H1 (cell line): ENCODE measurements at regions not wholly inside any gene's neighbourhood (a gene's known extent, or its start where the extent isn't known, plus 50 kb on each side); places are given as distances from the start of the nearest gene placed in this dataset.

Source experiments
- CTCF ChIA-PET: fragments of 300-600 bp; sonication (Branson Sonifier 250); formaldehyde crosslinking; loops from one replicate; lab custom pipeline; 2021; ENCODE audit not compliant: partially characterized antibody; lab: Charles Lee
- POLR2A ChIA-PET: fragments of 300-600 bp; sonication (Branson Sonifier 250); formaldehyde crosslinking; loops from one replicate; lab custom pipeline; 2021; ENCODE audit warnings: inconsistent platforms; ENCODE audit not compliant: partially characterized antibody; lab: Charles Lee
- DNase-seq, 2 experiments: peaks; one replicate each; pipeline versions ENCODE4 v3.0.0 to v3.0.0-alpha.2; 2010 to 2022; ENCODE audit warnings: low spot score in 2 of 2, low read depth in 1 of 2, mixed read lengths in 1 of 2
- FAIRE-seq: peaks from 2 replicates; lab custom pipeline; 2011; peaks lifted over from hg19 to GRCh38; lab: Jason Lieb, UNC
- H2AFZ ChIP-seq: 2 replicates; pipeline ENCODE4 v1.8.1; 2012; ENCODE audit warnings: low read length, inconsistent platforms
- H2AK5ac ChIP-seq: 2 replicates; pipeline ENCODE4 v1.6.1; 2013; ENCODE audit warnings: low read depth, low read length
- H2BK120ac ChIP-seq: replicated peaks from 2 replicates; pipeline ENCODE3; 2013; ENCODE audit warnings: low read depth, low read length, inconsistent platforms
- H2BK12ac ChIP-seq: 2 replicates; pipeline ENCODE4 v1.6.1; 2013; ENCODE audit warnings: low read depth, low read length
- H2BK15ac ChIP-seq: 2 replicates; pipeline ENCODE4 v1.6.1; 2013; ENCODE audit warnings: low read length
- H2BK20ac ChIP-seq: 2 replicates; pipeline ENCODE4 v1.6.1; 2013; ENCODE audit warnings: low read length
- H2BK5ac ChIP-seq: 2 replicates; pipeline ENCODE4 v1.6.1; 2013; ENCODE audit warnings: low read depth, low read length
- H3K14ac ChIP-seq: 2 replicates; pipeline ENCODE4 v1.6.1; 2013; ENCODE audit warnings: inconsistent platforms; ENCODE audit not compliant: insufficient read length
- H3K18ac ChIP-seq: 2 replicates; pipeline ENCODE4 v1.6.1; 2013; ENCODE audit warnings: low read length; ENCODE audit errors: extremely low read depth
- H3K23ac ChIP-seq: 2 replicates; pipeline ENCODE4 v1.6.1; 2013; ENCODE audit warnings: inconsistent platforms; ENCODE audit not compliant: insufficient read length
- H3K23me2 ChIP-seq: 2 replicates; pipeline ENCODE4 v1.6.1; 2013; ENCODE audit warnings: low read depth, low read length
- H3K27ac ChIP-seq: 2 replicates; pipeline ENCODE4 v1.6.1; 2011; ENCODE audit warnings: low read depth, low read length, inconsistent platforms
- H3K27me3 ChIP-seq, 4 experiments: replicated peaks in 1 of 4; 1 replicate in 1 of 4; 2 replicates in 3 of 4; pipeline versions ENCODE4 v1.6.1 to v1.8.1; 2011 to 2013; ENCODE audit warnings: low read length in 3 of 4, mild to moderate bottlenecking in 3 of 4, inconsistent platforms in 2 of 4, mixed read lengths in 2 of 4, moderate library complexity in 1 of 4; ENCODE audit not compliant: control insufficient read depth in 3 of 4, insufficient read depth in 3 of 4; ENCODE audit errors: extremely low read depth in 1 of 4
- H3K36me3 ChIP-seq, 4 experiments: 2 replicates each; pipeline versions ENCODE4 v1.6.1 to v1.8.1; 2011 to 2013; ENCODE audit warnings: mild to moderate bottlenecking in 4 of 4, low read length in 3 of 4, moderate library complexity in 2 of 4, control low read depth in 1 of 4, inconsistent platforms in 1 of 4; ENCODE audit not compliant: insufficient read depth in 4 of 4, control insufficient read depth in 2 of 4
- H3K4ac ChIP-seq: replicated peaks from 2 replicates; pipeline ENCODE3; 2013; ENCODE audit warnings: low read length, low read depth, mixed read lengths, inconsistent platforms; ENCODE audit not compliant: insufficient read length
- H3K4me1 ChIP-seq, 4 experiments: replicated peaks in 1 of 4; 1 replicate in 1 of 4; 2 replicates in 3 of 4; pipeline versions ENCODE4 v1.6.1 to v1.8.1; 2011 to 2013; ENCODE audit warnings: low read length in 3 of 4, inconsistent platforms in 2 of 4, mixed read lengths in 1 of 4; ENCODE audit not compliant: insufficient read depth in 4 of 4, control insufficient read depth in 3 of 4
- H3K4me2 ChIP-seq, 2 experiments: 2 replicates each; pipeline versions ENCODE4 v1.6.1 to v1.8.1; 2011 to 2013; ENCODE audit warnings: low read depth in 2 of 2, low read length in 2 of 2, control low read depth in 1 of 2, inconsistent platforms in 1 of 2, mild to moderate bottlenecking in 1 of 2; ENCODE audit not compliant: insufficient read depth in 1 of 2
- H3K4me3 ChIP-seq, 4 experiments: fragments of 200-600, 300-600 bp in 1 of 4; sonication (generic), shearing (Covaris generic), sonication (Bioruptor Twin) in 1 of 4; 2 replicates each; pipeline versions ENCODE4 v1.5.1 to v1.8.1; 2011 to 2016; ENCODE audit warnings: low read length in 4 of 4, low read depth in 3 of 4, control low read depth in 2 of 4, inconsistent platforms in 2 of 4, mild to moderate bottlenecking in 2 of 4, mixed read lengths in 1 of 4, moderate library complexity in 1 of 4; ENCODE audit not compliant: insufficient read depth in 2 of 4; ENCODE audit errors: extremely low read depth in 1 of 4
- H3K56ac ChIP-seq: replicated peaks from 2 replicates; pipeline ENCODE3; 2013; ENCODE audit warnings: low read depth, mild to moderate bottlenecking, mixed read lengths, low read length, inconsistent platforms; ENCODE audit not compliant: insufficient read length
- H3K79me1 ChIP-seq: 2 replicates; pipeline ENCODE4 v1.6.1; 2013; ENCODE audit warnings: low read depth, low read length, control low read depth
- H3K79me2 ChIP-seq, 2 experiments: 2 replicates each; pipeline versions ENCODE4 v1.6.1 to v1.8.1; 2012 to 2013; ENCODE audit warnings: low read length in 2 of 2, mild to moderate bottlenecking in 2 of 2, inconsistent platforms in 1 of 2; ENCODE audit not compliant: insufficient read depth in 2 of 2, control insufficient read depth in 1 of 2
- H3K9ac ChIP-seq, 4 experiments: replicated peaks in 1 of 4; 1 replicate in 1 of 4; 2 replicates in 3 of 4; pipeline versions ENCODE4 v1.6.1 to v1.8.1; 2011 to 2013; ENCODE audit warnings: low read depth in 3 of 4, low read length in 3 of 4, control low read depth in 2 of 4, mild to moderate bottlenecking in 2 of 4, moderate library complexity in 2 of 4, inconsistent platforms in 1 of 4; ENCODE audit errors: extremely low read depth in 1 of 4
- H3K9me3 ChIP-seq, 2 experiments: 2 replicates each; pipeline versions ENCODE4 v1.6.1 to v1.8.1; 2012 to 2013; ENCODE audit warnings: mild to moderate bottlenecking in 2 of 2, moderate library complexity in 2 of 2, control low read depth in 1 of 2, inconsistent platforms in 1 of 2, low read depth in 1 of 2, low read length in 1 of 2, mixed read lengths in 1 of 2; ENCODE audit not compliant: insufficient read depth in 2 of 2
- H4K20me1 ChIP-seq, 2 experiments: replicated peaks in 1 of 2; 2 replicates each; pipeline versions ENCODE3 to v1.8.1; 2011 to 2013; ENCODE audit warnings: inconsistent platforms in 2 of 2, low read length in 2 of 2, mild to moderate bottlenecking in 1 of 2; ENCODE audit not compliant: insufficient read depth in 2 of 2, control insufficient read depth in 1 of 2
- H4K5ac ChIP-seq: 2 replicates; pipeline ENCODE4 v1.6.1; 2013; ENCODE audit warnings: low read length, low read depth, mixed read lengths, inconsistent platforms; ENCODE audit not compliant: insufficient read length
- H4K8ac ChIP-seq: 2 replicates; pipeline ENCODE4 v1.8.0; 2013; ENCODE audit warnings: mild to moderate bottlenecking, moderate library complexity, low read length, inconsistent platforms; ENCODE audit not compliant: insufficient read depth; ENCODE audit errors: extremely low read depth
- H4K91ac ChIP-seq: replicated peaks from 2 replicates; pipeline ENCODE3; 2013; ENCODE audit warnings: low read length, mixed read lengths, inconsistent platforms; ENCODE audit not compliant: insufficient read length
- BACH1 ChIP-seq: IDR thresholded peaks from 2 replicates; pipeline ENCODE4 v1.6.1; 2012; ENCODE audit warnings: low read length, improper control_type of control experiment
- EZH2 ChIP-seq: fragments of 200-600 bp; sonication (generic); IDR thresholded peaks from 2 replicates; pipeline ENCODE4 v1.7.1; 2012; ENCODE audit warnings: low read depth, mild to moderate bottlenecking, moderate library complexity, low read length, inconsistent platforms; ENCODE audit not compliant: severe bottlenecking
- JUN ChIP-seq: IDR thresholded peaks from 2 replicates; pipeline ENCODE4 v1.6.1; 2011; ENCODE audit warnings: low read depth, mild to moderate bottlenecking, improper control_type of control experiment, low read length
- POLR2A ChIP-seq, 2 experiments: IDR thresholded peaks; 1 replicate in 1 of 2; 2 replicates in 1 of 2; pipeline ENCODE4 v1.6.1; 2011; ENCODE audit warnings: low read depth in 2 of 2, low read length in 2 of 2, mild to moderate bottlenecking in 2 of 2; ENCODE audit errors: control extremely low read depth in 1 of 2
- RAD21 ChIP-seq, 2 experiments: IDR thresholded peaks in 1 of 2; conservative IDR thresholded peaks in 1 of 2; 2 replicates each; pipeline ENCODE4 v1.6.1; 2011; ENCODE audit warnings: low read depth in 2 of 2, low read length in 2 of 2, improper control_type of control experiment in 1 of 2, inconsistent platforms in 1 of 2, mild to moderate bottlenecking in 1 of 2, moderate library complexity in 1 of 2
- RFX5 ChIP-seq: IDR thresholded peaks from 2 replicates; pipeline ENCODE4 v1.6.1; 2011; ENCODE audit warnings: low read depth, low read length, improper control_type of control experiment, borderline replicate concordance
- SIRT6 ChIP-seq: IDR thresholded peaks from one replicate; pipeline ENCODE4 v1.7.1; 2012; ENCODE audit warnings: low read length, inconsistent platforms
- WGBS, 2 experiments: shearing (Covaris generic) in 1 of 2; methylation state at CpG; one replicate each; pipeline versions ENCODE4 v1.1.6 to v1.1.7; 2013 to 2015; ENCODE audit warnings: low lambda C conversion rate in 2 of 2, mixed read lengths in 2 of 2, inconsistent platforms in 1 of 2, low coverage in 1 of 2, missing lambda C conversion rate in 1 of 2; ENCODE audit not compliant: insufficient replicate concordance in 2 of 2, insufficient coverage in 1 of 2, insufficient read length in 1 of 2; ENCODE audit errors: extremely low coverage in 1 of 2, missing lambda C conversion rate in 1 of 2; 5-methylcytosine and 5-hydroxymethylcytosine counted together
- TF ChIP-seq, protein P1 (sequence below): IDR thresholded peaks from 2 replicates; pipeline ENCODE4 v1.6.1; 2011; ENCODE audit warnings: low read length, improper control_type of control experiment

DNA sequence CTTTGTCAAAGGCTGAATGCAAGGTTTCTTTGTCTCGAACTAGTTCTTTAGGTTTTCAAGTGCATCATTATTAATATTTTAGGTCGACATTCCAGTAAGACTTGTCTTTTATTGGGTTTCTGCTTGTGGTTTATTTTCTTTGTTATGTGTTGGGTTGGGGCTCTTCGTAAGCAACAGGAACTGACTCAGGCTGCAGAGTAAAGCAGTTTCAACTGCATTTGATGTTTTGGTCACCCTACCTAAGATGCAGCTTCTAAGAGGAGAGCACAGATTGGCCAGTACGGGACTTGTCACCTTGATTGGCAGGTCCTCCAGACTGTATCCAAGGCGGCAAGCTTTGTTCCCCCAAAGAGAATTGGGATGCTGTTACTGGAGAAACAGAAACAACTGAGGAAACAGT, 149.5 kb upstream of the SULF2 start:
- no peaks in the 10 kb centered on the region for H4K20me1 ChIP-seq
- WGBS, 2 experiments, result 87% methylated on average over 5 of the region's 5 CpGs; no CpG with 5 or more reads in 1 of the 2 experiments
- POLR2A ChIA-PET, result no interaction called here
- no peak for FAIRE-seq
- H2AK5ac ChIP-seq, result no peak overlapping the region
- no peak overlapping the region for H2BK15ac ChIP-seq
- no peaks in the 10 kb centered on the region for H3K27me3 ChIP-seq
- H3K14ac ChIP-seq, result no peak overlapping the region
- no peaks in the 10 kb centered on the region for H3K23me2 ChIP-seq
- H4K5ac ChIP-seq, result no peak overlapping the region
- no peaks in the 10 kb centered on the region for H3K9me3 ChIP-seq
- no peak overlapping the region for H4K8ac ChIP-seq
- H3K36me3 ChIP-seq, result no peaks in the 10 kb centered on the region
- CTCF ChIA-PET, result no interaction called here
- H3K23ac ChIP-seq, result no peak overlapping the region
- no peak overlapping the region for H3K18ac ChIP-seq
- H2BK12ac ChIP-seq, result no peak overlapping the region
- H2BK120ac ChIP-seq, result no peak overlapping the region
- H3K9ac ChIP-seq, result no peak overlapping the region
- no peak overlapping the region for H2BK20ac ChIP-seq
- no peak overlapping the region for H4K91ac ChIP-seq
- H2AFZ ChIP-seq, result no peak overlapping the region
- H3K79me2 ChIP-seq, result no peaks in the 10 kb centered on the region
- no peak overlapping the region for H3K4me2 ChIP-seq
- no peaks in the 10 kb centered on the region for H3K4me1 ChIP-seq
- H3K4ac ChIP-seq, result no peak overlapping the region
- no peak overlapping the region for H3K27ac ChIP-seq
- H3K4me3 ChIP-seq, result no peak overlapping the region
- no peak for DNase-seq
- no peaks in the 10 kb centered on the region for H3K79me1 ChIP-seq
- no peak overlapping the region for H2BK5ac ChIP-seq
- no peak overlapping the region for H3K56ac ChIP-seq
- TF ChIP-seq JUN, result no peak
- no peak for TF ChIP-seq BACH1
- no peak for TF ChIP-seq POLR2A (IDR thresholded peaks at IDR 0.05; ENCODE audit: control extremely low read depth in 1 of 2, low read depth in 2 of 2, low read length in 2 of 2)
- no peak for TF ChIP-seq SIRT6
- no peak for TF ChIP-seq RFX5
- TF ChIP-seq RAD21 (IDR thresholded peaks at IDR 0.05 in 1 of 2, conservative IDR thresholded peaks at IDR 0.05 in 1 of 2; ENCODE audit: low read depth in 2 of 2, low read length in 2 of 2), result no peak
- no peak for TF ChIP-seq EZH2
- TF ChIP-seq, protein P1, sequence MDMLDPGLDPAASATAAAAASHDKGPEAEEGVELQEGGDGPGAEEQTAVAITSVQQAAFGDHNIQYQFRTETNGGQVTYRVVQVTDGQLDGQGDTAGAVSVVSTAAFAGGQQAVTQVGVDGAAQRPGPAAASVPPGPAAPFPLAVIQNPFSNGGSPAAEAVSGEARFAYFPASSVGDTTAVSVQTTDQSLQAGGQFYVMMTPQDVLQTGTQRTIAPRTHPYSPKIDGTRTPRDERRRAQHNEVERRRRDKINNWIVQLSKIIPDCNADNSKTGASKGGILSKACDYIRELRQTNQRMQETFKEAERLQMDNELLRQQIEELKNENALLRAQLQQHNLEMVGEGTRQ, result no peak
